B cell (primary cell): ENCODE measurements at regions not wholly inside any gene's neighbourhood (a gene's known extent, or its start where the extent isn't known, plus 50 kb on each side); places are given as distances from the start of the nearest gene placed in this dataset.

Source experiments
- CTCF ChIP-seq: fragments of 200-600 bp; IDR thresholded peaks from one replicate; pipeline ENCODE4 v1.8.0; 2022; ENCODE audit warnings: antibody characterized with exemption, mild to moderate bottlenecking
- EZH2 ChIP-seq: IDR thresholded peaks from 2 replicates; pipeline ENCODE4 v1.6.1; 2012; ENCODE audit warnings: borderline replicate concordance, low read depth, mild to moderate bottlenecking, moderate library complexity, low read length; ENCODE audit not compliant: insufficient read depth, poor library complexity, severe bottlenecking

GRCh38 chr3:124566701-124567100 is 163.6 kb upstream of the UMPS start:
- TF ChIP-seq CTCF, result no peak
- TF ChIP-seq EZH2, result no peak
